ENCODE measurements at regions not wholly inside any gene's neighbourhood (a gene's known extent, or its start where the extent isn't known, plus 50 kb on each side); places are given as distances from the start of the nearest gene placed in this dataset.

DNA sequence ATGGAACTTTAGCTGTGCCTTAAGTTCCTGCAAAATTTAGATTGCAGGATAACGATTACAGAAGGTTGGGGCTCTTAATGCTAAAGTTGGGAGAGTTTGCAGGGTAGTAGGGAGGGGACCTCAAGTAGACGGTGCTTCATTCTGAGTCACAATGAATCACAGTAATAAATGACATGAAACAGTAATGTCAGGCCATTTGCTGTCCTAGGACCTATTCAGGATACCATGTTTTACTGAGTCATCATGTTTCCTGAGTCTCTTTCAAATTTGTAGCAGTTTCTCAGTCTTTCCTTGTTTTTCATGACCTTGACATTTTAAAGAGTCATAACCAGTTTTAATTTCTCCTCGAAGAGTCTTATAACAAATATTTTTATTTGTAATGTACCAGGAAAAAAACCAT lies 406.9 kb upstream of the MAP3K7 start:
- H3K9me3 Mint-ChIP-seq: no peaks in the 10 kb centered on the region
- no peak overlapping the region for H3K27ac Mint-ChIP-seq

GRCh38 chr6:90989763-90990162 lies 402.9 kb upstream of the MAP3K7 start:
- Mint-ChIP-seq H3K9me3 (no peaks in the 10 kb centered on the region), H3K4me1 (ENCODE audit: low read depth) (no peaks in the 10 kb centered on the region), H3K36me3 (ENCODE audit: low read depth) (no peaks in the 10 kb centered on the region), H3K27ac (no peak overlapping the region), H3K27me3 (ENCODE audit: low read depth) (no peaks in the 10 kb centered on the region), H3K4me3 (no peak overlapping the region)
- DNase-seq: no peak
- intact Hi-C loops (cut with micrococcal nuclease): no loop called here
- CTCF ChIA-PET: no interaction called here

More for the DNA sequence above, 406.9 kb upstream of the MAP3K7 start:
- no peak overlapping the region for H3K4me3 Mint-ChIP-seq
- CTCF ChIA-PET: no interaction called here
- no peaks in the 10 kb centered on the region for H3K4me1 Mint-ChIP-seq (ENCODE audit: low read depth)
- peaks cover 4% of the 10 kb centered on the region for H3K27me3 Mint-ChIP-seq (ENCODE audit: low read depth)
- no peak for DNase-seq
- no peaks in the 10 kb centered on the region for H3K36me3 Mint-ChIP-seq (ENCODE audit: low read depth)
- intact Hi-C loops (cut with micrococcal nuclease): no loop called here

DNA sequence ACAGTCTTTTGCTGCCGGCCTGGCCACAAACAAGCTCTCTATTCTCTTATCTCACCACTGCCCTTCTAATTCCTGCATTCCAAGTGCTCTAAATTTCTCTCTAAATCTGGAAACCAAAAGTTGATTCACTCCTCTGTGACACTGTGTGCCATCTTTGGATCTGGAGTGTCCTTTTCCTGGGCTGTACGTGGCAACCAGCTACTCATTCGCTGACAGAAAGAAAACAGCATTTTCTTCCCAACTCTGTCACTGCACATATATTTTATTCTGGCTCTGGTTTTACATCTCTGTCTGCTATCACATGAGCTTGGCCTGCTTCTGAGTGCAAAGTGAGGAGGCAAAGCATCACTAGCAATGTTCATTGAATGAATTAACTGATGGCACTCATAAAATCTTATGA lies 397.2 kb upstream of the MAP3K7 start:
- Mint-ChIP-seq H3K4me3 (no peak overlapping the region), H3K9me3 (no peaks in the 10 kb centered on the region), H3K36me3 (ENCODE audit: low read depth) (no peaks in the 10 kb centered on the region), H3K27ac (no peak overlapping the region), H3K27me3 (ENCODE audit: low read depth) (no peaks in the 10 kb centered on the region), H3K4me1 (ENCODE audit: low read depth) (no peaks in the 10 kb centered on the region)
- CTCF ChIA-PET: no interaction called here
- intact Hi-C loops (cut with micrococcal nuclease): no loop called here
- DNase-seq: no peak

DNA sequence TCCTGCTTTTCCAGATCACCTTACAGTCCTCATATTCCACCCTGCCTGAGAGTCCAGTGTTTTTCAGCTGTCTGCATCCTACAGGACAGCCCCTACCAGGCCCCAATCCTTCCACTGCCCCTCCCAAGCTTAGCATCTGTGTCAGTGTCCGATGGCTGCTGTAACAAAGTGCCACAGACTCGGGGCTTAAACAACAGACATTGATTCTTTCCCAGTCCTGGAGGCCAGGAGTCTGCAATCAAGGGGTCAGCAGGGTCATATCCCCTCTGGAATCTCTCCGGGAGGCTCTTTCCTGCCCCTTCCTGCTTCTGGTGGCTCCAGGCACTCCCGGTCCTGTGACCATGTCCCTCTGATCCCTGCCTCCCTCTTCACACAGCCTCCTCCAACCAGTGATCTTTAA lies 396.6 kb upstream of the MAP3K7 start:
- H3K4me1 Mint-ChIP-seq (ENCODE audit: low read depth): no peaks in the 10 kb centered on the region
- intact Hi-C loops (cut with micrococcal nuclease): no loop called here
- H3K27me3 Mint-ChIP-seq (ENCODE audit: low read depth): no peaks in the 10 kb centered on the region
- CTCF ChIA-PET: no interaction called here
- no peaks in the 10 kb centered on the region for H3K9me3 Mint-ChIP-seq
- no peak overlapping the region for H3K27ac Mint-ChIP-seq
- no peaks in the 10 kb centered on the region for H3K36me3 Mint-ChIP-seq (ENCODE audit: low read depth)
- no peak for DNase-seq
- no peak overlapping the region for H3K4me3 Mint-ChIP-seq

DNA sequence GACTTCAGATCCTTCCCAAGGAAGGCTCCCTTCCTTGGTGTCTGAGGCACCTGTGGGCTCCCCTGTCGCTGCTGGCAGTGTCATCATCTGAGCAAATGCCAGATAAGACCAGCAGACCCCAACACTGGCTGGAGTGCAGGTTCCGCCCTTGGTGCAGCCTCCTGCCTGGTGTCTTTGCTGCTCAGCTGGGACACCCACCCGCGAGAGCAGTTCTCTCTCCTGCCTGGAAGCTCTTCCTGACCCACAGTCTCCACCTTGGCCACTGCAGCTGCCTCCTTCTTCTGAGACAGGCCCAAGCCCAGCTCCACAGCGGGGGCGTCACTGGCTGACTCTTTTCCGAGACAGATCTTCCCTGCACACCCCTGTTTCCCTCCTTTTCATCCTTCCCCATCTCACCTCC lies 395.7 kb upstream of the MAP3K7 start:
- H3K4me3 Mint-ChIP-seq: no peak overlapping the region
- no peak for DNase-seq
- H3K27ac Mint-ChIP-seq: no peak overlapping the region
- no peaks in the 10 kb centered on the region for H3K27me3 Mint-ChIP-seq (ENCODE audit: low read depth)
- intact Hi-C loops (cut with micrococcal nuclease): no loop called here
- CTCF ChIA-PET: interaction anchor here (0.6 kb wide), 1 partner anchor 1797 kb away, joined by 3 read pairs; no protein-coding TSS in a partner anchor
- H3K36me3 Mint-ChIP-seq (ENCODE audit: low read depth): no peaks in the 10 kb centered on the region
- no peaks in the 10 kb centered on the region for H3K4me1 Mint-ChIP-seq (ENCODE audit: low read depth)
- no peaks in the 10 kb centered on the region for H3K9me3 Mint-ChIP-seq

- no peaks in the 10 kb centered on the region for H3K4me1 Mint-ChIP-seq (ENCODE audit: low read depth)
- H3K27ac Mint-ChIP-seq: no peak overlapping the region
- no peak overlapping the region for H3K4me3 Mint-ChIP-seq
- no peaks in the 10 kb centered on the region for H3K27me3 Mint-ChIP-seq (ENCODE audit: low read depth)
- intact Hi-C loops (cut with micrococcal nuclease): no loop called here
- DNase-seq: no peak
- no peaks in the 10 kb centered on the region for H3K9me3 Mint-ChIP-seq
- no peaks in the 10 kb centered on the region for H3K36me3 Mint-ChIP-seq (ENCODE audit: low read depth)
- CTCF ChIA-PET: interaction anchor here (0.6 kb wide), 1 partner anchor 1797 kb away, joined by 3 read pairs; no protein-coding TSS in a partner anchor
These were observed 395.2 kb upstream of the MAP3K7 start for GRCh38 chr6:90982051-90982450.

- Mint-ChIP-seq H3K4me1 (ENCODE audit: low read depth) (no peaks in the 10 kb centered on the region), H3K36me3 (ENCODE audit: low read depth) (no peaks in the 10 kb centered on the region), H3K27me3 (ENCODE audit: low read depth) (no peaks in the 10 kb centered on the region), H3K9me3 (no peaks in the 10 kb centered on the region), H3K27ac (no peak overlapping the region), H3K4me3 (no peak overlapping the region)
- DNase-seq: no peak
- CTCF ChIA-PET: no interaction called here
- intact Hi-C loops (cut with micrococcal nuclease): no loop called here
These were observed 391.2 kb upstream of the MAP3K7 start for GRCh38 chr6:90978046-90978445.

- H3K27ac Mint-ChIP-seq: no peak overlapping the region
- no peak overlapping the region for H3K4me3 Mint-ChIP-seq
- H3K27me3 Mint-ChIP-seq (ENCODE audit: low read depth): no peaks in the 10 kb centered on the region
- no peaks in the 10 kb centered on the region for H3K36me3 Mint-ChIP-seq (ENCODE audit: low read depth)
- CTCF ChIA-PET: no interaction called here
- intact Hi-C loops (cut with micrococcal nuclease): no loop called here
- DNase-seq: no peak
- H3K9me3 Mint-ChIP-seq: no peaks in the 10 kb centered on the region
- H3K4me1 Mint-ChIP-seq (ENCODE audit: low read depth): no peaks in the 10 kb centered on the region
These were observed 390.6 kb upstream of the MAP3K7 start for GRCh38 chr6:90977513-90977912.

GRCh38 chr6:90976341-90976740 lies 389.5 kb upstream of the MAP3K7 start:
- H3K9me3 Mint-ChIP-seq: no peaks in the 10 kb centered on the region
- no peaks in the 10 kb centered on the region for H3K36me3 Mint-ChIP-seq (ENCODE audit: low read depth)
- no peak for DNase-seq
- H3K27me3 Mint-ChIP-seq (ENCODE audit: low read depth): no peaks in the 10 kb centered on the region
- no peaks in the 10 kb centered on the region for H3K4me1 Mint-ChIP-seq (ENCODE audit: low read depth)
- intact Hi-C loops (cut with micrococcal nuclease): no loop called here
- CTCF ChIA-PET: interaction anchor here (0.8 kb wide), 1 partner anchor 100 kb away, joined by 3 read pairs; no protein-coding TSS in a partner anchor
- H3K27ac Mint-ChIP-seq: no peak overlapping the region
- no peak overlapping the region for H3K4me3 Mint-ChIP-seq

GRCh38 chr6:90975741-90976140 lies 388.9 kb upstream of the MAP3K7 start:
- no peak overlapping the region for H3K27ac Mint-ChIP-seq
- intact Hi-C loops (cut with micrococcal nuclease): no loop called here
- H3K4me3 Mint-ChIP-seq: no peak overlapping the region
- H3K4me1 Mint-ChIP-seq (ENCODE audit: low read depth): no peaks in the 10 kb centered on the region
- H3K36me3 Mint-ChIP-seq (ENCODE audit: low read depth): no peaks in the 10 kb centered on the region
- no peaks in the 10 kb centered on the region for H3K9me3 Mint-ChIP-seq
- no peak for DNase-seq
- CTCF ChIA-PET: interaction anchor here (0.8 kb wide), 1 partner anchor 101 kb away, joined by 3 read pairs; no protein-coding TSS in a partner anchor
- H3K27me3 Mint-ChIP-seq (ENCODE audit: low read depth): no peaks in the 10 kb centered on the region

GRCh38 chr6:90973188-90973587 lies 386.3 kb upstream of the MAP3K7 start:
- Mint-ChIP-seq H3K27me3 (ENCODE audit: low read depth) (no peaks in the 10 kb centered on the region), H3K4me3 (no peak overlapping the region), H3K27ac (no peak overlapping the region), H3K4me1 (ENCODE audit: low read depth) (no peaks in the 10 kb centered on the region), H3K9me3 (no peaks in the 10 kb centered on the region), H3K36me3 (ENCODE audit: low read depth) (no peaks in the 10 kb centered on the region)
- CTCF ChIA-PET: no interaction called here
- intact Hi-C loops (cut with micrococcal nuclease): no loop called here
- no peak for DNase-seq

GRCh38 chr6:90970672-90971071 lies 383.8 kb upstream of the MAP3K7 start:
- DNase-seq: no peak
- no peak overlapping the region for H3K4me3 Mint-ChIP-seq
- H3K4me1 Mint-ChIP-seq (ENCODE audit: low read depth): no peaks in the 10 kb centered on the region
- H3K27ac Mint-ChIP-seq: no peak overlapping the region
- H3K9me3 Mint-ChIP-seq: no peaks in the 10 kb centered on the region
- H3K36me3 Mint-ChIP-seq (ENCODE audit: low read depth): no peaks in the 10 kb centered on the region
- CTCF ChIA-PET: no interaction called here
- intact Hi-C loops (cut with micrococcal nuclease): no loop called here
- H3K27me3 Mint-ChIP-seq (ENCODE audit: low read depth): no peaks in the 10 kb centered on the region

DNA sequence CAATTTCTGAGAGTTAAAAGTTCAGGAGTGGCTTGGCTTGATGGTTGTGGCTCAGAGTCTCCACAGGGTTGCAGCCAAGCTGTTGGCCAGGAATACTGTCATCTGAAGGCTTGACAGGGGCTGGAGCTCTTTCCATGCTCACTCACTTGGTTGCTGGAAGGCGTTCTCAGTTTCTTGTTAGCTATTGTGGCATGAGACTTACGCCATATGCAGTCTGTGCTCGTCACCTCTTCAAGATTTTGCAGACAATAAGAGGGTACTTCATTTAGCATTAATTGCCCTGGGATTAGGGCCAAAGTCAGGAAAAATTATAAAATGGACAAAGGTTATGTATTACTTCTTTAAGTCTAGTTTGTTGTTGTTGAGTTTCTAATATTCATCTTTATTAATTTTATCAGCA lies 380.6 kb upstream of the MAP3K7 start:
- no peak overlapping the region for H3K4me3 Mint-ChIP-seq
- CTCF ChIA-PET: no interaction called here
- H3K4me1 Mint-ChIP-seq (ENCODE audit: low read depth): no peaks in the 10 kb centered on the region
- no peak for DNase-seq
- H3K36me3 Mint-ChIP-seq (ENCODE audit: low read depth): no peaks in the 10 kb centered on the region
- H3K27ac Mint-ChIP-seq: no peak overlapping the region
- no peaks in the 10 kb centered on the region for H3K9me3 Mint-ChIP-seq
- intact Hi-C loops (cut with micrococcal nuclease): no loop called here
- no peaks in the 10 kb centered on the region for H3K27me3 Mint-ChIP-seq (ENCODE audit: low read depth)

- H3K4me1 Mint-ChIP-seq (ENCODE audit: low read depth): no peaks in the 10 kb centered on the region
- peaks cover 3% of the 10 kb centered on the region for H3K27me3 Mint-ChIP-seq (ENCODE audit: low read depth)
- H3K27ac Mint-ChIP-seq: no peak overlapping the region
- DNase-seq: no peak
- no peak overlapping the region for H3K4me3 Mint-ChIP-seq
- H3K9me3 Mint-ChIP-seq: no peaks in the 10 kb centered on the region
- H3K36me3 Mint-ChIP-seq (ENCODE audit: low read depth): no peaks in the 10 kb centered on the region
- CTCF ChIA-PET: no interaction called here
- intact Hi-C loops (cut with micrococcal nuclease): no loop called here
These were observed 373.5 kb upstream of the MAP3K7 start for GRCh38 chr6:90960324-90960723.
